Body of pancreas (tissue), 4 donors: ENCODE measurements at regions not wholly inside any gene's neighbourhood (a gene's known extent, or its start where the extent isn't known, plus 50 kb on each side); places are given as distances from the start of the nearest gene placed in this dataset.

Experiments
- POLR2A ChIP-seq, 3 donors: fragments of 450-650 bp; IDR thresholded peaks; one replicate each; pipeline ENCODE4 v1.6.1; 2016; ENCODE audit warnings: antibody characterized with exemption in 3 of 3, mild to moderate bottlenecking in 2 of 3
- TF ChIP-seq, protein P1 (sequence below), 7 experiments: fragments of 450-650 bp in 4 of 7; fragments of 200-600 bp in 3 of 7; sonication (generic) in 3 of 7; IDR thresholded peaks; one replicate each; pipeline ENCODE4 v1.5.1; 2016 to 2019; ENCODE audit warnings: antibody characterized with exemption in 7 of 7

DNA sequence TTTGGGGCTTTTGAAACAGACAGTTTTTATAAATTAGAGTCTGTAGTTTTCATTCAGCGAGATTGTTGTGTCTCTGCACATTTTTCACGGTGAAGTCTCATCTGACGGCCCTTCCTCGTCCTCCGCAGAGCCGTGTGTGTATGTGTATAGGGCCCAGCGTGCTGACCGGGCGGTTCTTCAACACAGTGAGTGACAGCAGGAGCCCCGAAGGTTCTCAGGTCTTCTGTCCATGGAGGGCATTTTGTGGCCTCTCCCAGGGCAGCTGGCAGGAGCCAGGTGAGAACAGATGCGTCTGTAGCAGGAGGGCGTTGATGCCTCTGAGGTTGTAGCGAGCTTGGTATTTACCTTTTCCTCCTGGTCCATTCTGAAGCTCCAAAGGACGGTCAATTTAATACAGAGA is 116.0 kb upstream of the LPCAT1 start:
- TF ChIP-seq, protein P1, sequence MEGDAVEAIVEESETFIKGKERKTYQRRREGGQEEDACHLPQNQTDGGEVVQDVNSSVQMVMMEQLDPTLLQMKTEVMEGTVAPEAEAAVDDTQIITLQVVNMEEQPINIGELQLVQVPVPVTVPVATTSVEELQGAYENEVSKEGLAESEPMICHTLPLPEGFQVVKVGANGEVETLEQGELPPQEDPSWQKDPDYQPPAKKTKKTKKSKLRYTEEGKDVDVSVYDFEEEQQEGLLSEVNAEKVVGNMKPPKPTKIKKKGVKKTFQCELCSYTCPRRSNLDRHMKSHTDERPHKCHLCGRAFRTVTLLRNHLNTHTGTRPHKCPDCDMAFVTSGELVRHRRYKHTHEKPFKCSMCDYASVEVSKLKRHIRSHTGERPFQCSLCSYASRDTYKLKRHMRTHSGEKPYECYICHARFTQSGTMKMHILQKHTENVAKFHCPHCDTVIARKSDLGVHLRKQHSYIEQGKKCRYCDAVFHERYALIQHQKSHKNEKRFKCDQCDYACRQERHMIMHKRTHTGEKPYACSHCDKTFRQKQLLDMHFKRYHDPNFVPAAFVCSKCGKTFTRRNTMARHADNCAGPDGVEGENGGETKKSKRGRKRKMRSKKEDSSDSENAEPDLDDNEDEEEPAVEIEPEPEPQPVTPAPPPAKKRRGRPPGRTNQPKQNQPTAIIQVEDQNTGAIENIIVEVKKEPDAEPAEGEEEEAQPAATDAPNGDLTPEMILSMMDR (IDR thresholded peaks at IDR 0.05), result no peak
- no peak for TF ChIP-seq POLR2A (IDR thresholded peaks at IDR 0.05)
